Subcutaneous abdominal adipose tissue (tissue), 5 donors: ENCODE measurements at regions not wholly inside any gene's neighbourhood (a gene's known extent, or its start where the extent isn't known, plus 50 kb on each side); places are given as distances from the start of the nearest gene placed in this dataset.
A peak's percentile ranks its signal among the peaks of the same experiment; 100 is the strongest.

Experiments
- H3K27ac ChIP-seq: one replicate; pipeline ENCODE4 v1.7.0; 2013; ENCODE audit warnings: low read depth, mild to moderate bottlenecking, inconsistent platforms, low read length, moderate library complexity
- H3K27me3 ChIP-seq, 5 donors: one replicate each; pipeline ENCODE4 v1.7.0; 2013; ENCODE audit warnings: low read length in 5 of 5, inconsistent platforms in 1 of 5; ENCODE audit not compliant: control insufficient read depth in 5 of 5, insufficient read depth in 4 of 5
- H3K36me3 ChIP-seq, 5 donors: one replicate each; pipeline ENCODE4 v1.7.0; 2013; ENCODE audit warnings: low read length in 5 of 5; ENCODE audit not compliant: control insufficient read depth in 5 of 5, insufficient read depth in 5 of 5
- H3K4me1 ChIP-seq, 5 donors: one replicate each; pipeline ENCODE4 v1.7.0; 2013; ENCODE audit warnings: low read length in 5 of 5, mild to moderate bottlenecking in 3 of 5, moderate library complexity in 1 of 5; ENCODE audit not compliant: control insufficient read depth in 5 of 5, insufficient read depth in 5 of 5
- H3K4me3 ChIP-seq, 5 donors: one replicate each; pipeline ENCODE4 v1.7.0; 2013; ENCODE audit warnings: low read length in 5 of 5, low read depth in 1 of 5
- H3K9ac ChIP-seq, 5 donors: one replicate each; pipeline ENCODE4 v1.7.0; 2013; ENCODE audit warnings: low read length in 5 of 5, mild to moderate bottlenecking in 4 of 5, moderate library complexity in 3 of 5
- H3K9me3 ChIP-seq, 5 donors: one replicate each; pipeline ENCODE4 v1.7.0; 2013; ENCODE audit warnings: low read length in 5 of 5; ENCODE audit not compliant: control insufficient read depth in 5 of 5
- donor health status: healthy.
- donor health status: healthy.
- donor health status: healthy.
- donor health status: healthy.
- donor health status: healthy.

GRCh38 chr6:125593746-125594145, 155.7 kb upstream of the HEY2 start:
- H3K27ac ChIP-seq, result no peak overlapping the region

GRCh38 chr6:125596020-125596419, 153.4 kb upstream of the HEY2 start:
- Histone ChIP-seq H3K4me3 (no peak overlapping the region), H3K27me3 (no peaks in the 10 kb centered on the region), H3K36me3 (no peaks in the 10 kb centered on the region), H3K4me1 (peaks cover 0 to 16% (median 8%) of the 10 kb centered on the region in 5 donors), H3K27ac (no peak overlapping the region), H3K9ac (no peak overlapping the region), H3K9me3 (no peaks in the 10 kb centered on the region)

More at GRCh38 chr6:125593746-125594145, 155.7 kb upstream of the HEY2 start:
- H3K9me3 ChIP-seq, result no peaks in the 10 kb centered on the region
- H3K27me3 ChIP-seq, result no peaks in the 10 kb centered on the region
- H3K36me3 ChIP-seq, result no peaks in the 10 kb centered on the region
- H3K4me1 ChIP-seq, result peaks cover 0 to 16% (median 8%) of the 10 kb centered on the region in 5 donors
- H3K9ac ChIP-seq, result no peak overlapping the region
- no peak overlapping the region for H3K4me3 ChIP-seq

GRCh38 chr6:125597411-125598253, 151.8 kb upstream of the HEY2 start:
- H3K27ac ChIP-seq, result no peak overlapping the region
- H3K27me3 ChIP-seq, result no peaks in the 10 kb centered on the region
- no peaks in the 10 kb centered on the region for H3K36me3 ChIP-seq
- H3K4me1 ChIP-seq, result peaks cover 0 to 16% (median 8%) of the 10 kb centered on the region in 5 donors
- H3K4me3 ChIP-seq, result no peak overlapping the region
- H3K9me3 ChIP-seq, result no peaks in the 10 kb centered on the region
- H3K9ac ChIP-seq, result peak overlapping the region in 1 of 5 donors; percentile 17

- Histone ChIP-seq H3K4me3 (no peak overlapping the region), H3K9ac (no peak overlapping the region)
Observed at GRCh38 chr6:125598422-125598821, 151.0 kb upstream of the HEY2 start.

GRCh38 chr6:125604257-125604656, 145.2 kb upstream of the HEY2 start:
- no peaks in the 10 kb centered on the region for H3K36me3 ChIP-seq
- no peaks in the 10 kb centered on the region for H3K27me3 ChIP-seq
- peaks cover 0 to 2% (median 0%) of the 10 kb centered on the region in 5 donors for H3K9me3 ChIP-seq
- no peaks in the 10 kb centered on the region for H3K4me1 ChIP-seq
- no peak overlapping the region for H3K27ac ChIP-seq
- H3K4me3 ChIP-seq, result no peak overlapping the region
- H3K9ac ChIP-seq, result no peak overlapping the region

More at GRCh38 chr6:125598422-125598821, 151.0 kb upstream of the HEY2 start:
- Histone ChIP-seq H3K4me1 (peaks cover 0 to 16% (median 8%) of the 10 kb centered on the region in 5 donors), H3K27ac (no peak overlapping the region), H3K9me3 (peaks cover 0 to 2% (median 0%) of the 10 kb centered on the region in 5 donors), H3K36me3 (no peaks in the 10 kb centered on the region), H3K27me3 (no peaks in the 10 kb centered on the region)

GRCh38 chr6:125611573-125612344, 137.7 kb upstream of the HEY2 start:
- Histone ChIP-seq H3K27me3 (no peaks in the 10 kb centered on the region), H3K4me3 (peak overlapping the region; percentile 2 to 57 (median 47)), H3K9me3 (no peaks in the 10 kb centered on the region), H3K36me3 (no peaks in the 10 kb centered on the region), H3K9ac (peak overlapping the region in 2 of 5 donors; percentile 6 to 21), H3K27ac (no peak overlapping the region), H3K4me1 (peaks cover 0 to 16% (median 11%) of the 10 kb centered on the region in 5 donors)

- H3K4me3 ChIP-seq, result peak overlapping the region in 3 of 5 donors; percentile 29 to 57 (median 47)
- H3K36me3 ChIP-seq, result no peaks in the 10 kb centered on the region
- no peak overlapping the region for H3K9ac ChIP-seq
- H3K9me3 ChIP-seq, result no peaks in the 10 kb centered on the region
- peaks cover 0 to 16% (median 11%) of the 10 kb centered on the region in 5 donors for H3K4me1 ChIP-seq
- H3K27ac ChIP-seq, result no peak overlapping the region
- no peaks in the 10 kb centered on the region for H3K27me3 ChIP-seq
Observed at GRCh38 chr6:125612345-125612846, 137.0 kb upstream of the HEY2 start.

- H3K4me3 ChIP-seq, result no peak overlapping the region
- no peak overlapping the region for H3K27ac ChIP-seq
- H3K9me3 ChIP-seq, result no peaks in the 10 kb centered on the region
- H3K4me1 ChIP-seq, result no peaks in the 10 kb centered on the region
- no peaks in the 10 kb centered on the region for H3K36me3 ChIP-seq
- no peaks in the 10 kb centered on the region for H3K27me3 ChIP-seq
- no peak overlapping the region for H3K9ac ChIP-seq
Observed at GRCh38 chr6:125618629-125619028, 130.8 kb upstream of the HEY2 start.

- H3K36me3 ChIP-seq, result no peaks in the 10 kb centered on the region
- no peak overlapping the region for H3K9ac ChIP-seq
- no peak overlapping the region for H3K27ac ChIP-seq
- H3K9me3 ChIP-seq, result no peaks in the 10 kb centered on the region
- H3K4me3 ChIP-seq, result no peak overlapping the region
- no peaks in the 10 kb centered on the region for H3K4me1 ChIP-seq
- H3K27me3 ChIP-seq, result no peaks in the 10 kb centered on the region
Observed at GRCh38 chr6:125623085-125623484, 126.3 kb upstream of the HEY2 start.

- H3K4me3 ChIP-seq, result no peak overlapping the region
- no peak overlapping the region for H3K9ac ChIP-seq
- H3K27ac ChIP-seq, result no peak overlapping the region
- H3K36me3 ChIP-seq, result no peaks in the 10 kb centered on the region
- H3K27me3 ChIP-seq, result no peaks in the 10 kb centered on the region
- no peaks in the 10 kb centered on the region for H3K9me3 ChIP-seq
- H3K4me1 ChIP-seq, result no peaks in the 10 kb centered on the region
Observed at GRCh38 chr6:125631165-125631564, 118.3 kb upstream of the HEY2 start.
